ENCODE measurements at regions not wholly inside any gene's neighbourhood (a gene's known extent, or its start where the extent isn't known, plus 50 kb on each side); places are given as distances from the start of the nearest gene placed in this dataset.

DNA sequence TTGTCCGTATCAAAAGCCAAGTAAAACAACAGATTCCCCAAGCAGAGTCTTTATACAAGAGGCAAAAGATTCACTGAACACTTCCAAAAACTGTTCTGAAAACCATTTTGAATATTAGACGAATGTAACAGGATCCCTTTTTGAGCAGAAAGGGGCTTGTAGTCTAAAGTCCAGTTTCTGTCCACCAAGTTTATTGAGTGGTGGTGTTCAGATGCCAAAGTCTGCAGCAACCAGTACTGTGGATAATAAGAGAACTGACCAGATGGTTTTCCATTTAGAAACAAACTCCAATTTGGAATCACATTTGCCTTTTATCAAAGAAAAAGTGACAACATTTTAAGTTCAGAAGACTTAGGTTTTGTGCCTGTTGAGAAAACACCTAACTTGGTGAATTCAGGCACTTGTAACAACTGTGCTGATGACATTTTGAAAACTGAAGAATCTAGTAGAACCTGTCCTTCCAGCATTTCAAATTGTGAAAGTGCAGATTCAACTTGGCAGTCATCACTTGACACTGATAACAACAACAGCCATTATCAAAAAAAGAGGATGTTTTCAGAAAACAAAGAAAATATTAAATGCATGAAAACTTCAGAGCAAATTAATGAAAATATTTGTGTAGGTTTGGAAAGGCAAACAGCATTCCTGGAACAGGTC is 217.1 kb downstream of the CSNK2A3 start:
- H3K4me1 Mint-ChIP-seq (ENCODE audit: low read depth), result peaks cover 38% of the 10 kb centered on the region
- no peaks in the 10 kb centered on the region for H3K9me3 Mint-ChIP-seq
- Histone ChIP-seq H3K4me3 (ENCODE audit: low read length) (no peak overlapping the region), H3K36me3 (ENCODE audit: insufficient read depth, low read length) (no peaks in the 10 kb centered on the region), H3K9me3 (ENCODE audit: control insufficient read depth in 1 of 2, insufficient read depth in 1 of 2, low read length in 2 of 2) (no peaks in the 10 kb centered on the region), H3K4me1 (ENCODE audit: insufficient read depth, low read length) (peaks cover 5% of the 10 kb centered on the region), H3K27ac (ENCODE audit: low read depth in 1 of 2, low read length in 2 of 2) (no peak overlapping the region), H3K27me3 (ENCODE audit: control insufficient read depth in 1 of 2, insufficient read depth in 2 of 2, low read length in 2 of 2) (no peaks in the 10 kb centered on the region)
- POLR2A ChIA-PET, result no interaction called here
- intact Hi-C loops (cut with DNase I, micrococcal nuclease), result loop anchor here in 1 of 2 experiments (2.0 kb wide), 1 partner anchor 21 kb away; no protein-coding TSS in a partner anchor
- DNase-seq, result no peak
- ATAC-seq (ENCODE audit: poor library complexity), result no peak
- TF ChIP-seq, protein P1, sequence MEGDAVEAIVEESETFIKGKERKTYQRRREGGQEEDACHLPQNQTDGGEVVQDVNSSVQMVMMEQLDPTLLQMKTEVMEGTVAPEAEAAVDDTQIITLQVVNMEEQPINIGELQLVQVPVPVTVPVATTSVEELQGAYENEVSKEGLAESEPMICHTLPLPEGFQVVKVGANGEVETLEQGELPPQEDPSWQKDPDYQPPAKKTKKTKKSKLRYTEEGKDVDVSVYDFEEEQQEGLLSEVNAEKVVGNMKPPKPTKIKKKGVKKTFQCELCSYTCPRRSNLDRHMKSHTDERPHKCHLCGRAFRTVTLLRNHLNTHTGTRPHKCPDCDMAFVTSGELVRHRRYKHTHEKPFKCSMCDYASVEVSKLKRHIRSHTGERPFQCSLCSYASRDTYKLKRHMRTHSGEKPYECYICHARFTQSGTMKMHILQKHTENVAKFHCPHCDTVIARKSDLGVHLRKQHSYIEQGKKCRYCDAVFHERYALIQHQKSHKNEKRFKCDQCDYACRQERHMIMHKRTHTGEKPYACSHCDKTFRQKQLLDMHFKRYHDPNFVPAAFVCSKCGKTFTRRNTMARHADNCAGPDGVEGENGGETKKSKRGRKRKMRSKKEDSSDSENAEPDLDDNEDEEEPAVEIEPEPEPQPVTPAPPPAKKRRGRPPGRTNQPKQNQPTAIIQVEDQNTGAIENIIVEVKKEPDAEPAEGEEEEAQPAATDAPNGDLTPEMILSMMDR (IDR thresholded peaks at IDR 0.05), result no peak
- H3K27me3 Mint-ChIP-seq, result no peaks in the 10 kb centered on the region
- H3K36me3 Mint-ChIP-seq (ENCODE audit: low read depth), result no peaks in the 10 kb centered on the region
- no peak overlapping the region for H3K27ac Mint-ChIP-seq
- H3K4me3 Mint-ChIP-seq, result no peak overlapping the region
- CTCF ChIA-PET, result no interaction called here

DNA sequence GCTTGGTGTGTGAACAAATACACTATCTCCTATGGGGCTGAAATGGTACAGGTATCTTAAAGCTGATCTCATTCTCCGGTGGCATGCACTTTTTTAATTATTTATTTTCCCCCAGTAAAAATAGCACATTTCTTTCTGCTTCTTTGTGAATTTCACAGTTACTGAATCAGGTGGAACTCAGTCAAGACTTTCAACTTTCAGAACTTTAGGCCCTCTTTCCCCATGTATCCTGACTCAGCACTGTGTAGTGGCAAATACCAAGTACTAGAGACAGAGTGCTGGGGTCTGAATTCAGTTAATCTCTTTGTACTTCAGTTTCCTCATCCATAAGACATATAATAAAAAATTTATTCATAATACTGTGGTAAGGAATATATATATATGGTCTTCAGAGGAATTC is 223.9 kb downstream of the CSNK2A3 start:
- CTCF ChIA-PET, result no interaction called here

GRCh38 chr11:11125618-11126017 is 227.4 kb downstream of the CSNK2A3 start:
- Histone ChIP-seq H3K4me1 (ENCODE audit: insufficient read depth, low read length) (no peaks in the 10 kb centered on the region), H3K9me3 (ENCODE audit: control insufficient read depth in 1 of 2, insufficient read depth in 1 of 2, low read length in 2 of 2) (no peaks in the 10 kb centered on the region), H3K27me3 (ENCODE audit: control insufficient read depth in 1 of 2, insufficient read depth in 2 of 2, low read length in 2 of 2) (no peaks in the 10 kb centered on the region), H3K27ac (ENCODE audit: low read depth in 1 of 2, low read length in 2 of 2) (no peak overlapping the region), H3K4me3 (ENCODE audit: low read length) (no peak overlapping the region), H3K36me3 (ENCODE audit: insufficient read depth, low read length) (no peaks in the 10 kb centered on the region)
- TF ChIP-seq, protein P1 (IDR thresholded peaks at IDR 0.05), result no peak
- peaks cover 5% of the 10 kb centered on the region for H3K9me3 Mint-ChIP-seq
- DNase-seq, result no peak
- H3K36me3 Mint-ChIP-seq (ENCODE audit: low read depth), result no peaks in the 10 kb centered on the region
- H3K4me1 Mint-ChIP-seq (ENCODE audit: low read depth), result no peaks in the 10 kb centered on the region
- H3K4me3 Mint-ChIP-seq, result no peak overlapping the region
- intact Hi-C loops (cut with DNase I, micrococcal nuclease), result no loop called here
- ChIA-PET CTCF (no interaction called here), POLR2A (no interaction called here)
- H3K27me3 Mint-ChIP-seq, result peaks cover 14% of the 10 kb centered on the region
- ATAC-seq (ENCODE audit: poor library complexity), result no peak
- H3K27ac Mint-ChIP-seq, result no peak overlapping the region

More for the DNA sequence above, 223.9 kb downstream of the CSNK2A3 start:
- H3K4me3 ChIP-seq (ENCODE audit: low read length), result no peak overlapping the region
- H3K27ac Mint-ChIP-seq, result no peak overlapping the region
- H3K4me3 Mint-ChIP-seq, result no peak overlapping the region
- peaks cover 14% of the 10 kb centered on the region for H3K27me3 Mint-ChIP-seq
- POLR2A ChIA-PET, result no interaction called here
- no peak overlapping the region for H3K27ac ChIP-seq (ENCODE audit: low read depth in 1 of 2, low read length in 2 of 2)
- no peaks in the 10 kb centered on the region for H3K4me1 ChIP-seq (ENCODE audit: insufficient read depth, low read length)
- TF ChIP-seq, protein P1 (IDR thresholded peaks at IDR 0.05), result no peak
- H3K36me3 ChIP-seq (ENCODE audit: insufficient read depth, low read length), result no peaks in the 10 kb centered on the region
- no peaks in the 10 kb centered on the region for H3K27me3 ChIP-seq (ENCODE audit: control insufficient read depth in 1 of 2, insufficient read depth in 2 of 2, low read length in 2 of 2)
- no peaks in the 10 kb centered on the region for H3K4me1 Mint-ChIP-seq (ENCODE audit: low read depth)
- H3K9me3 Mint-ChIP-seq, result peaks cover 5% of the 10 kb centered on the region
- no peak for DNase-seq
- no peaks in the 10 kb centered on the region for H3K36me3 Mint-ChIP-seq (ENCODE audit: low read depth)
- no peaks in the 10 kb centered on the region for H3K9me3 ChIP-seq (ENCODE audit: control insufficient read depth in 1 of 2, insufficient read depth in 1 of 2, low read length in 2 of 2)
- ATAC-seq (ENCODE audit: poor library complexity), result no peak
- intact Hi-C loops (cut with DNase I, micrococcal nuclease), result no loop called here
